ENCODE measurements at regions not wholly inside any gene's neighbourhood (a gene's known extent, or its start where the extent isn't known, plus 50 kb on each side); places are given as distances from the start of the nearest gene placed in this dataset.

DNA sequence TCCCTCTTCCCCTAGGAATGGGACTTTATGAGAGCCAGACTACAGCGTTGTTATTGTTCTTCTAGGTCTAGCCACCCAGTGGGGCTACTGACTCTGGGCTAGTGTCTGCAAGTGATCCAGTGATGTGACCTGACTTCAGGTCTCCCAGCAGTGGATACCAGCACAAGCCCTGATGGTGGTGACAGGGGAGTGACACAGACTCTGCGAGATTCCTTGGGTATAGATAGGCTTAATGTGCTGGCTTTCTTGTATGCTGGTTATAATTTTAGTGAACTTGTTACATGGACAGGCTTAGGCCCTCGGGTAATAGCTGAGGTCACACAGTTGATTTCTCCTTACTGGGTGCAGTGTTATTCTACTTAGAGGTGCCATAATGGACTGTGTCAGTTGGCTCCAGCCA, 106.9 kb downstream of the TBC1D30 start:
- TF ChIP-seq, protein P1, sequence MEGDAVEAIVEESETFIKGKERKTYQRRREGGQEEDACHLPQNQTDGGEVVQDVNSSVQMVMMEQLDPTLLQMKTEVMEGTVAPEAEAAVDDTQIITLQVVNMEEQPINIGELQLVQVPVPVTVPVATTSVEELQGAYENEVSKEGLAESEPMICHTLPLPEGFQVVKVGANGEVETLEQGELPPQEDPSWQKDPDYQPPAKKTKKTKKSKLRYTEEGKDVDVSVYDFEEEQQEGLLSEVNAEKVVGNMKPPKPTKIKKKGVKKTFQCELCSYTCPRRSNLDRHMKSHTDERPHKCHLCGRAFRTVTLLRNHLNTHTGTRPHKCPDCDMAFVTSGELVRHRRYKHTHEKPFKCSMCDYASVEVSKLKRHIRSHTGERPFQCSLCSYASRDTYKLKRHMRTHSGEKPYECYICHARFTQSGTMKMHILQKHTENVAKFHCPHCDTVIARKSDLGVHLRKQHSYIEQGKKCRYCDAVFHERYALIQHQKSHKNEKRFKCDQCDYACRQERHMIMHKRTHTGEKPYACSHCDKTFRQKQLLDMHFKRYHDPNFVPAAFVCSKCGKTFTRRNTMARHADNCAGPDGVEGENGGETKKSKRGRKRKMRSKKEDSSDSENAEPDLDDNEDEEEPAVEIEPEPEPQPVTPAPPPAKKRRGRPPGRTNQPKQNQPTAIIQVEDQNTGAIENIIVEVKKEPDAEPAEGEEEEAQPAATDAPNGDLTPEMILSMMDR (IDR thresholded peaks at IDR 0.05): no peak
- TF ChIP-seq POLR2A (IDR thresholded peaks at IDR 0.05): no peak
- TF ChIP-seq POLR2AphosphoS5 (IDR thresholded peaks at IDR 0.05): no peak
